NOMO-1 treated with DMSO at 0.1 percent for 48 hours (cell line): ENCODE measurements at regions not wholly inside any gene's neighbourhood (a gene's known extent, or its start where the extent isn't known, plus 50 kb on each side); places are given as distances from the start of the nearest gene placed in this dataset.
A peak's percentile ranks its signal among the peaks of the same experiment; 100 is the strongest.
"Not testable (repeated sequence)": the region's sequence is repeated elsewhere in the genome, so short reads cannot be mapped to it uniquely, and the experiment has no call there.

Experiments
- DNase-seq: peaks from one replicate; lab custom pipeline; 2025; ENCODE audit not compliant: unreplicated experiment; lab: John Stamatoyannopoulos, UW

DNA sequence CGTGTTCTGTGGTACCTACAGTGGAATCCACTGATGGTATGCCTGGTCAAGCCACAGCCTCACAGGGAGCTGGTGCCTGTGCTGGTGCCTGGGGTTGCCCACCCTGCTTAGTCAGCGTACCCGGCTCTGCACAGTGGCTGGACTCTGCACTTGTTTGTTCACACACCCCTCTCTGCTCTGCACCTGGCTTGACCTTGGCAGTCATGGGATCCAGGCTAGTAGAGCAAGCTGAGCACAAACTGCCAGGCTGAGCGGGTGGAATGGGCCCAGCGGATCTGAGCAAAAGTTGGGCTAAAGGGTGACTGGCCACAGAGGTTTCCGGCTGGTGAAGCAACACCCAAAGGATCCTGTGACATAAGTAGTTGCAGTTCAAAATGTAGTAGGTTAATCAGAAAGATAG, 163.5 kb downstream of the CDH19 start:
- no peak for DNase-seq

DNA sequence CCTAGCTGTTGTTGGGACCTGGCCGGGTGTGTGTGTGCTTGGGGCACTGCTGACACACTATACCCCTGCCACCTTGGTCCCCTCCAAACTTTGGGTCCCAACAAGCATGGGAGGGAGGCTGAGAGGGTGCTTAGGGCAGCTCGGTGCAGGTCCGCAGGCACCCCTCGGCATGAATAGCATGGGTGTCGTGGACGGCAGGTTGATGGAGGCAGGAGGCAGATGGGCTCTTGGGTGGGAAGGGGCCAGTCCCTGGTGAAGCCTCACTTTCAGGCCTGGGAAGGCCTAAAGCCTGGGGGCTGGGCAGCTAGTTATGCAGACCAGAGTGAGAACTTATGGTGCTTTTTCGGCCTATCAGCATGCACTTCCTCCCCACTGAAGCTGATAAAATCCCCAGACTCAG, 164.2 kb downstream of the CDH19 start:
- DNase-seq, result no peak

- DNase-seq, result no peak
Observed at GRCh38 chr18:66438711-66439536, 165.0 kb downstream of the CDH19 start.

- no peak for DNase-seq
Observed at GRCh38 chr18:66432636-66433035, 171.3 kb downstream of the CDH19 start.

DNA sequence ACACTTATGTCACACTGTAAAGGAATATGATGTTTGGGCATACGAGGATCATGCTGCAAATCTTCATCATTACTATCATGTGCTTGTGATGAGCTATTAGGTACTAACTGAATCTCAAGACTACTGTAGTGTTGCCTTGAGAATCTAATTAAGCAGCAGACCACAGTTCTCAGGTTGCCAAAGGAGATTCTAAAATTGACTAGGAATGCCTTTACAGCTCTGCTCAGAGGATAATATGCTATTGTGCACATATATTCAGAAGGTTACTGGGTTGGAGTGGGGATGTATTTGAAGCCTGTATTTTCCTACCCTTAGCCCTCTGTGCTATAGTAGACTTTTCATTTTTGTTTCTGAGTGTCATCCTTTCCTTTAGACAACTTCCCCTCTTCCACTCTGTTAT, 175.1 kb downstream of the CDH19 start:
- no peak for DNase-seq

GRCh38 chr18:66419400-66419799, 184.5 kb downstream of the CDH19 start:
- no peak for DNase-seq

DNA sequence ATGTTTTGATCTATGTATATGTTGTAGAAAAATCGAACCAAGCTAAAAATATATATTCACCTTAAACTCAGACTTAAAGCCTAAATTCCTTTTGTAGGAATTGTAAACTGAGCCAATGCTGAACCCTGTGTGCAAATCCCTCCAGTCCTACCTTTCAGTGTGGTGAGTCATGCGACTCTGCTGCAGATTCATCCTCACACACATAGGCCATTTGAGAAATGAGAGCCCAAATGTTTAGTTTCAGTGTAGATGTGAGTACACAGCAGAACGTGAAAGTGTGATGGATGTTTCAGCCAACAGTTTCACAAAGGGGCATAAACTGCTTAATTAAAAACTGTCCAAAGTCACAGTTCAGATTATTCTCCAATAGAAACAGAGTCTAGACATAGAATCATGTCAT, 193.2 kb downstream of the CDH19 start:
- DNase-seq, result no peak

DNA sequence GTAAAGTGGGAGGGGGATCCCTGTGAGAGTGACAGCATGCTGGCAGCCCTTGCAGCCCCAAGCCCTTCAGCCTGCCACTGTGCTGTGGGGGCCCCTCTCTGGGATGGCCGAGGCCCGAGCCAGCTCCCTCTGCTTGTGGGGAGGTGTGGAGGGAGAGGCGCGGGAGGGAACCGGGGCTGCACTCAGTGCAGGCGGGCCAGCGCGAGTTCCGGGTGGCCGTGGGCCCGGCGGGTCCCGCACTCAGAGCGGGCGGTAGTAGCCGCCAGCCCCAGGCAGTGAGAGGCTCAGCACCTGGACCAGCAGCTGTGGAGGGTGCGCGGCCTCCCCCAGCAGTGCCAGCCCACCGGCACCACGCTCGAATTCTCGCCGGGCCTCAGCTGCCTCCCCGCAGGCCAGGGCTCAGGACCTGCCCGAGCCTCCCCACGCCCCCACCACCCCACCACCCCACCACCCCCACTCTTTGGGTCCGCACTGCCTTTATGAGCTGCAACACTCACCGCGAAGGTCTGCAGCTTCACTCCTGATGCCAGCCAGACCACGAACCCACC, 208.1 kb downstream of the CDH19 start:
- DNase-seq, result no peak

DNA sequence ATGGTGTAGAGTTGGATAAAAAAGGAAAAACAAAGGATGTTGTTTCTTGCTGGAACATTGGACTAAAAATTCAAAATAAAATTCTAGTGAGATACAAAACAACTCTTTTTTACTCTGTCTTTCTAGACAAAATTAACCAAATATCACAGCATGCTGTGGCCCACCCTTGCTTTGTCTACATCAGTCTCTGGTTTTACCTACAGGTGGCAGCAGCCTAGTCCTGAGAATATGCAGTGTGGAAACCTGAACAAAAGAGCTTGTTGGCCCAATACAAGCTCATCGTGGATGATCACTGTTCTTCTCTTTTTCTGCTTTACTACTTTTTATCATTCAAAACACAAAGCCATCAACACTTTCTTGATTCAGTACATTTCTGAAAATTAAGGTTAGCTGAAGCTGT, 210.4 kb downstream of the CDH19 start:
- DNase-seq, result no peak

GRCh38 chr18:66377291-66377690, 226.6 kb downstream of the CDH19 start:
- no peak for DNase-seq

GRCh38 chr18:66375391-66375790, 228.5 kb downstream of the CDH19 start:
- DNase-seq, result not testable (repeated sequence)

- DNase-seq, result no peak
Observed at GRCh38 chr18:66346833-66347588, 256.9 kb downstream of the CDH19 start.

GRCh38 chr18:66344227-66344626, 259.7 kb downstream of the CDH19 start:
- DNase-seq, result no peak

- DNase-seq, result no peak
Observed at GRCh38 chr18:66342577-66342976, 261.3 kb downstream of the CDH19 start.

GRCh38 chr18:66334534-66334933, 269.4 kb downstream of the CDH19 start:
- no peak for DNase-seq

GRCh38 chr18:66329716-66330115, 274.2 kb downstream of the CDH19 start:
- no peak for DNase-seq

GRCh38 chr18:66328296-66328878, 275.5 kb downstream of the CDH19 start:
- no peak for DNase-seq

- peak; percentile 1 for DNase-seq
Observed at GRCh38 chr18:66325251-66325650, 278.6 kb downstream of the CDH19 start.

DNA sequence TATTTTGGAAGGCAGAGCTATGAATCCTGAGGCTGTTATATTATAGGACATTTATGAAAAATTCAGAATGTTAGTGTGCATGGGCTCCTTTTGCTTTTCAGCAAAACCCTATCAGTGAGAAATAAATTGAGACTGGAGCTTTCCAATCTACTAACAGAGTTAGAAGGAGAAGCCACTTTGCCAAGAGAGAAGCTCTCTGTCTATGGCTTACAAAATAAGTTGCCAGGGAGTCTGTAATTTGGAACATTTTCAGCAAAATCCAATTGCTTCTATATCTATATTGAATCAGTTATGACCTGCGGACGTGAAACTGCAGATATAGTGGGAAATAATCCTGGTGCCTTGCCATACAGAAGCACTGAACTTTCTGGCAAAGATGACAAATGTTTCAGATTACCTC, 279.3 kb downstream of the CDH19 start:
- DNase-seq, result no peak

- DNase-seq, result no peak
Observed at GRCh38 chr18:66317243-66318090, 286.4 kb downstream of the CDH19 start.

DNA sequence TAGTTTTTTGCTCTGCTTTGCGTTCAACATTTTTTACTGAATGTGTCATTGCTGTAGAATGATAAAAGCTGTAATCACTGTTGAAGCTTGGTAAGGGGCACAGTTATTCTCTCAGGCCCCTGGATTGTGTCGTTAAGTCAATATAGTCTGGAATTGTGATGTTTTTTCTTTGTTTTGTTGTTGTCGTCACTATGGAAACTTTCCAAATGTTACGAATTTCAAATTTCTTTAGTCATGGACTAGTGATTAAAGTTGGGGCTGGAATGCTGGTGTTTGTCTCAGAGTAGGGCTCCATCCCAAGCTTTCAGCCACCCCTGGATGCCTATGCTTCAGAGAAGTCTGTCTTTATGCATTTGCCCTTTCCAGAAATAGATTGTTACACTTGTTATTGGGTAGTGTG, 287.2 kb downstream of the CDH19 start:
- DNase-seq, result no peak
